Osteocyte (in vitro differentiated cells): ENCODE measurements at regions not wholly inside any gene's neighbourhood (a gene's known extent, or its start where the extent isn't known, plus 50 kb on each side); places are given as distances from the start of the nearest gene placed in this dataset.

Experiments used
- DNase-seq: peaks from one replicate; pipeline ENCODE4 v3.0.0; 2021; ENCODE audit warnings: mixed read lengths; ENCODE audit not compliant: unreplicated experiment; ENCODE audit errors: extremely low spot score
- H3K27ac Mint-ChIP-seq: one replicate; pipeline ENCODE4 v1.8.0; 2021; ENCODE audit warnings: mild to moderate bottlenecking, mixed read lengths; ENCODE audit not compliant: unreplicated experiment
- H3K27me3 Mint-ChIP-seq: one replicate; pipeline ENCODE4 v1.8.0; 2021; ENCODE audit warnings: mixed read lengths; ENCODE audit not compliant: unreplicated experiment
- H3K36me3 Mint-ChIP-seq: one replicate; pipeline ENCODE4 v1.8.0; 2021; ENCODE audit warnings: mixed read lengths; ENCODE audit not compliant: unreplicated experiment
- H3K4me1 Mint-ChIP-seq: one replicate; pipeline ENCODE4 v1.8.0; 2021; ENCODE audit warnings: mixed read lengths; ENCODE audit not compliant: unreplicated experiment
- H3K4me3 Mint-ChIP-seq: one replicate; pipeline ENCODE4 v1.8.0; 2021; ENCODE audit warnings: mild to moderate bottlenecking, moderate library complexity, mixed read lengths; ENCODE audit not compliant: unreplicated experiment
- H3K9me3 Mint-ChIP-seq: one replicate; pipeline ENCODE4 v1.8.0; 2021; ENCODE audit warnings: mixed read lengths; ENCODE audit not compliant: unreplicated experiment
- CTCF ChIP-seq: fragments of 200-600 bp; sonication (generic); IDR thresholded peaks from 2 replicates; pipeline ENCODE4 v1.5.0; 2021; ENCODE audit warnings: antibody characterized with exemption, mild to moderate bottlenecking, moderate library complexity

DNA sequence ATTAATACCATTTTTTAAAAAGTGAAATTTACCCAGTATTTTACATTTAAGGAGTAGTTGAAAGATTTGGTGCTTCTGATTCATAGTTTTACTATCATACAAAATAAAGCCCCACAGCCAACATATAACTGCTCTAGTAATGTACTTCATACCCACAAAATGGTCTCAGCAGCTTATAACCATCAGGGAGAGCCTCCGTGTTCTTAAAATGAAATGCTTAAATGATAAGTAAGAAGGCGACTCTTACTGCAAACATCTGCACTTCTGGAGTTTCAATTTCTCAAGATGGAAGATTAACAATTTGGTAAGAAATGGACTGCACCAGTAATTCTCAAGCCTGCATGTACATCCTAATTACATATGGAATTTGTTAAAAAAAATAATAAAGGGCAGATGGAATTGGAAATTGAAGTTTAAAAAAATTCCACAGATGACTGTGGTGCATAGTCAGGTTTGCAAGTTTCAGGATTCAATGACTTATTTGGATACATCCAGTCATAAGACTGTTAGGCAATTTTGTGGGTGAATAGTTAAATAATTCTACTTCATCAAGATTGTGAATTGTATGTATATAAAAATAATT, 461.0 kb downstream of the KIF20B start:
- Mint-ChIP-seq H3K36me3 (no peaks in the 10 kb centered on the region), H3K27ac (no peak overlapping the region), H3K27me3 (no peaks in the 10 kb centered on the region), H3K4me1 (peaks cover 4% of the 10 kb centered on the region), H3K4me3 (no peak overlapping the region), H3K9me3 (peaks cover 13% of the 10 kb centered on the region)
- DNase-seq: no peak
- no peak for TF ChIP-seq CTCF

GRCh38 chr10:90167174-90168064, 466.0 kb downstream of the KIF20B start:
- peaks cover under 1% of the 10 kb centered on the region for H3K4me1 Mint-ChIP-seq
- peaks cover 13% of the 10 kb centered on the region for H3K9me3 Mint-ChIP-seq
- no peak for DNase-seq
- no peak for TF ChIP-seq CTCF
- no peak overlapping the region for H3K27ac Mint-ChIP-seq
- H3K36me3 Mint-ChIP-seq: no peaks in the 10 kb centered on the region
- H3K4me3 Mint-ChIP-seq: no peak overlapping the region
- peaks cover 3% of the 10 kb centered on the region for H3K27me3 Mint-ChIP-seq

- no peak for DNase-seq
- Mint-ChIP-seq H3K4me1 (no peaks in the 10 kb centered on the region), H3K27ac (no peak overlapping the region), H3K36me3 (no peaks in the 10 kb centered on the region), H3K27me3 (peaks cover 3% of the 10 kb centered on the region), H3K4me3 (no peak overlapping the region), H3K9me3 (peaks cover 13% of the 10 kb centered on the region)
- TF ChIP-seq CTCF: no peak
These were observed 466.9 kb downstream of the KIF20B start for GRCh38 chr10:90168244-90168643.

DNA sequence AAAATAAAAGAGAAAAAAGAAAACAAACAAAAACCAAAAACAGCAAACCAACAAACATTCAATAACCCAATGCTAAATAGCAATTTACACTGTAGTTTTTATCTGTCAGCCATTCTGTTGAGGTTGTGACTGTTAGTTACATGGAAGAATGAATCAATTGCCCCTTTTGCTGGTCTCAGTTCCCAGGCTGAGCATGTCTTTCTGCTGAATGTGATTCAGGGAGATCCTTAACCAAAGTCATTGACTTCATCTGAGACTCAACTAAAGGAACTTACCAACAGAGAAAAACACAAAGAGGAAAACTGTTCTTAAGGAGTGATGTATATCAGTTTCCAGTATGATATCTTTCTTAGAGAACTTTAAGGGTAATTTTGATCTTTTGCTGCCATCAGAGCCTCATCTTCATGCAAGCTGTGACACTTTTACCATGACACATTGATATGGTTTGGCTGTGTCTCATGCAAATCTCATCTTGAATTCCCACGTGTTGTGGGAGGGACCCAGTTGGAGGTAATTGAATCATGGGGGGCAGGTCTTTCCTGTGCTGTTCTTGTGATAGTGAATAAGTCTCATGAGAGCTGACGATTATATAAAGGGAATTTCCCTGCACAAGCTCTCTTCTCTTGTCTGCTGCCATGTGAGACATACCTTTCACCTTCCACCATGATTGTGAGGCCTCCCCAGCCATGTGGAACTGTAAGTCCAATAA, 469.8 kb downstream of the KIF20B start:
- Mint-ChIP-seq H3K4me1 (no peaks in the 10 kb centered on the region), H3K27ac (no peak overlapping the region), H3K4me3 (no peak overlapping the region), H3K27me3 (peaks cover 3% of the 10 kb centered on the region), H3K9me3 (peaks cover 9% of the 10 kb centered on the region), H3K36me3 (no peaks in the 10 kb centered on the region)
- no peak for DNase-seq
- TF ChIP-seq CTCF: no peak

GRCh38 chr10:90174531-90174930, 473.1 kb downstream of the KIF20B start:
- no peak overlapping the region for H3K27ac Mint-ChIP-seq
- H3K4me1 Mint-ChIP-seq: no peaks in the 10 kb centered on the region
- peaks cover 6% of the 10 kb centered on the region for H3K27me3 Mint-ChIP-seq

More at GRCh38 chr10:90174531-90174930, 473.1 kb downstream of the KIF20B start:
- H3K9me3 Mint-ChIP-seq: peaks cover 6% of the 10 kb centered on the region
- H3K36me3 Mint-ChIP-seq: no peaks in the 10 kb centered on the region
- DNase-seq: no peak
- TF ChIP-seq CTCF: no peak
- no peak overlapping the region for H3K4me3 Mint-ChIP-seq
